Kidney (tissue), 13 donors: ENCODE measurements at regions not wholly inside any gene's neighbourhood (a gene's known extent, or its start where the extent isn't known, plus 50 kb on each side); places are given as distances from the start of the nearest gene placed in this dataset.

Experiments
- DNase-seq, 5 donors: peaks; one replicate each; pipeline ENCODE4 v3.0.0-alpha.2; 2013 to 2020
- FAIRE-seq: peaks from 2 replicates; lab custom pipeline; 2012; peaks lifted over from hg19 to GRCh38; lab: Jason Lieb, UNC
- H3K27ac ChIP-seq, 2 donors: one replicate each; pipeline ENCODE4 v1.7.0; 2013; ENCODE audit warnings: low read depth in 2 of 2, low read length in 2 of 2, inconsistent platforms in 1 of 2
- H3K27me3 ChIP-seq: one replicate; pipeline ENCODE4 v1.7.1; 2013; ENCODE audit warnings: low read length, inconsistent platforms; ENCODE audit not compliant: control insufficient read depth, insufficient read depth
- H3K36me3 ChIP-seq, 3 donors: one replicate each; pipeline versions ENCODE4 v1.7.0 to v1.7.1; 2013; ENCODE audit warnings: low read length in 3 of 3, control low read depth in 1 of 3, inconsistent platforms in 1 of 3; ENCODE audit not compliant: insufficient read depth in 3 of 3, control insufficient read depth in 2 of 3
- H3K4me1 ChIP-seq, 3 donors: one replicate each; pipeline versions ENCODE4 v1.7.0 to v1.7.1; 2013; ENCODE audit warnings: low read length in 3 of 3, inconsistent platforms in 1 of 3, low read depth in 1 of 3; ENCODE audit not compliant: control insufficient read depth in 2 of 3, insufficient read depth in 2 of 3
- H3K4me3 ChIP-seq, 3 donors: one replicate each; pipeline versions ENCODE4 v1.7.0 to v1.8.1; 2013; ENCODE audit warnings: low read length in 3 of 3, control low read depth in 1 of 3, inconsistent platforms in 1 of 3
- H3K9ac ChIP-seq, 3 donors: one replicate each; pipeline versions ENCODE4 v1.7.0 to v1.7.1; 2013; ENCODE audit warnings: low read length in 3 of 3, control low read depth in 1 of 3, inconsistent platforms in 1 of 3
- H3K9me3 ChIP-seq, 3 donors: one replicate each; pipeline versions ENCODE4 v1.7.0 to v1.7.1; 2013; ENCODE audit warnings: low read length in 3 of 3, control low read depth in 1 of 3, inconsistent platforms in 1 of 3; ENCODE audit not compliant: control insufficient read depth in 2 of 3, insufficient read depth in 1 of 3
- CTCF ChIP-seq: IDR thresholded peaks from 3 replicates; pipeline ENCODE4 v1.5.1; 2012; ENCODE audit warnings: mild to moderate bottlenecking, moderate library complexity, borderline replicate concordance; ENCODE audit not compliant: insufficient read depth; ENCODE audit errors: extremely low read depth
- intact Hi-C: fragments of 100-400 bp; cut with DNase I; formaldehyde crosslinking; loops from one replicate; pipeline ENCODE4 v1.11.1; 2022
- donor health status: control.
- donor health status: control.
- donor health status: control.
- donor health status: control.
- donor health status: control.
- donor health status: DM: yes; HTN: yes; CAD: no.
- donor health status: Normal renal cell carcinoma (clear cell type).

GRCh38 chr11:19426011-19426755, 185.4 kb upstream of the E2F8 start:
- no peak overlapping the region for H3K27ac ChIP-seq
- peaks cover 3% of the 10 kb centered on the region for H3K27me3 ChIP-seq
- FAIRE-seq: no peak

GRCh38 chr11:19422276-19422675, 181.5 kb upstream of the E2F8 start:
- DNase-seq: peak in 4 of 5 donors; percentile 53 to 67 (median 57)
- Histone ChIP-seq H3K4me3 (no peak overlapping the region), H3K27ac (no peak overlapping the region), H3K4me1 (peaks cover 0 to 5% (median 0%) of the 10 kb centered on the region in 3 donors), H3K36me3 (no peaks in the 10 kb centered on the region), H3K27me3 (no peaks in the 10 kb centered on the region), H3K9me3 (no peaks in the 10 kb centered on the region), H3K9ac (no peak overlapping the region)
- FAIRE-seq: no peak
- TF ChIP-seq CTCF: no peak
- intact Hi-C loops: no loop called here

More at GRCh38 chr11:19426011-19426755, 185.4 kb upstream of the E2F8 start:
- TF ChIP-seq CTCF: no peak
- Histone ChIP-seq H3K9me3 (no peaks in the 10 kb centered on the region), H3K4me3 (no peak overlapping the region), H3K9ac (no peak overlapping the region), H3K36me3 (no peaks in the 10 kb centered on the region), H3K4me1 (peaks cover 0 to 5% (median 0%) of the 10 kb centered on the region in 3 donors)
- no peak for DNase-seq
- intact Hi-C loops: no loop called here

GRCh38 chr11:19420868-19421533, 180.3 kb upstream of the E2F8 start:
- Histone ChIP-seq H3K4me1 (peaks cover 0 to 5% (median 0%) of the 10 kb centered on the region in 3 donors), H3K9me3 (no peaks in the 10 kb centered on the region), H3K27ac (no peak overlapping the region), H3K4me3 (no peak overlapping the region), H3K27me3 (no peaks in the 10 kb centered on the region), H3K9ac (no peak overlapping the region), H3K36me3 (no peaks in the 10 kb centered on the region)
- FAIRE-seq (no peak), DNase-seq (no peak)
- intact Hi-C loops: no loop called here
- TF ChIP-seq CTCF: no peak
